KBM-7 (cell line): ENCODE measurements at regions not wholly inside any gene's neighbourhood (a gene's known extent, or its start where the extent isn't known, plus 50 kb on each side); places are given as distances from the start of the nearest gene placed in this dataset.

Experiments used
- DNase-seq: peaks from one replicate; pipeline ENCODE4 v3.0.0-alpha.2; 2015
- in situ Hi-C: fragments of 300-500 bp; cut with MboI; formaldehyde crosslinking; loops from 2 replicates; pipeline ENCODE4 v1.14.3; 2020; ENCODE audit warnings: low sequenced_read_pairs, low pct_unique_long_range_greater_than_20kb, mixed read lengths

- DNase-seq: no peak
- in situ Hi-C loops: no loop called here
Observed at GRCh38 chrY:15583111-15583510, 1058.8 kb downstream of the NLGN4Y start.

GRCh38 chrY:15592957-15593356 is 1068.6 kb downstream of the NLGN4Y start:
- DNase-seq: no peak
- in situ Hi-C loops: no loop called here

GRCh38 chrY:15593476-15594160 is 1069.3 kb downstream of the NLGN4Y start:
- DNase-seq: no peak

GRCh38 chrY:15594179-15594578 is 1069.8 kb downstream of the NLGN4Y start:
- in situ Hi-C loops: no loop called here
- no peak for DNase-seq

More at GRCh38 chrY:15593476-15594160, 1069.3 kb downstream of the NLGN4Y start:
- in situ Hi-C loops: no loop called here

GRCh38 chrY:15600565-15600964 is 1076.2 kb downstream of the NLGN4Y start:
- DNase-seq: no peak
- in situ Hi-C loops: no loop called here

- DNase-seq: no peak
- in situ Hi-C loops: no loop called here
Observed at GRCh38 chrY:15624370-15624769, 1100.0 kb downstream of the NLGN4Y start.

GRCh38 chrY:15624928-15625327 is 1100.6 kb downstream of the NLGN4Y start:
- no peak for DNase-seq
- in situ Hi-C loops: no loop called here

- in situ Hi-C loops: no loop called here
Observed at GRCh38 chrY:15648198-15648597, 1123.9 kb downstream of the NLGN4Y start.

GRCh38 chrY:15650056-15650455 is 1125.7 kb downstream of the NLGN4Y start:
- no peak for DNase-seq
- in situ Hi-C loops: no loop called here

More at GRCh38 chrY:15648198-15648597, 1123.9 kb downstream of the NLGN4Y start:
- no peak for DNase-seq

GRCh38 chrY:15688531-15688930 is 1164.2 kb downstream of the NLGN4Y start:
- in situ Hi-C loops: no loop called here

GRCh38 chrY:15689994-15690393 is 1165.7 kb downstream of the NLGN4Y start:
- no peak for DNase-seq
- in situ Hi-C loops: no loop called here

More at GRCh38 chrY:15688531-15688930, 1164.2 kb downstream of the NLGN4Y start:
- DNase-seq: no peak

GRCh38 chrY:15702131-15702530 is 1177.8 kb downstream of the NLGN4Y start:
- in situ Hi-C loops: no loop called here
- no peak for DNase-seq

GRCh38 chrY:15704906-15705305 is 1180.6 kb downstream of the NLGN4Y start:
- in situ Hi-C loops: no loop called here
- DNase-seq: no peak

GRCh38 chrY:15749533-15750433 is 1225.5 kb downstream of the NLGN4Y start:
- no peak for DNase-seq
- in situ Hi-C loops: no loop called here

GRCh38 chrY:15751001-15751400 is 1226.7 kb downstream of the NLGN4Y start:
- in situ Hi-C loops: no loop called here

GRCh38 chrY:15756266-15756665 is 1231.9 kb downstream of the NLGN4Y start:
- no peak for DNase-seq
- in situ Hi-C loops: no loop called here

More at GRCh38 chrY:15751001-15751400, 1226.7 kb downstream of the NLGN4Y start:
- DNase-seq: no peak

GRCh38 chrY:15773579-15773978 is 1249.2 kb downstream of the NLGN4Y start:
- no peak for DNase-seq
- in situ Hi-C loops: no loop called here

GRCh38 chrY:15775880-15776279 is 1251.6 kb downstream of the NLGN4Y start:
- in situ Hi-C loops: no loop called here
- no peak for DNase-seq

- DNase-seq: no peak
- in situ Hi-C loops: no loop called here
Observed at GRCh38 chrY:15779891-15780290, 1255.6 kb downstream of the NLGN4Y start.

GRCh38 chrY:15800021-15800420 is 1275.7 kb downstream of the NLGN4Y start:
- in situ Hi-C loops: no loop called here
- DNase-seq: no peak
